Hindlimb muscle (tissue), 1 donor: ENCODE measurements at regions not wholly inside any gene's neighbourhood (a gene's known extent, or its start where the extent isn't known, plus 50 kb on each side); places are given as distances from the start of the nearest gene placed in this dataset.
"Not testable (repeated sequence)": the region's sequence is repeated elsewhere in the genome, so short reads cannot be mapped to it uniquely, and the experiment has no call there.

ENCODE experiments used
- DNase-seq: peaks from one replicate; pipeline ENCODE4 v3.0.0-alpha.2; 2013

DNA sequence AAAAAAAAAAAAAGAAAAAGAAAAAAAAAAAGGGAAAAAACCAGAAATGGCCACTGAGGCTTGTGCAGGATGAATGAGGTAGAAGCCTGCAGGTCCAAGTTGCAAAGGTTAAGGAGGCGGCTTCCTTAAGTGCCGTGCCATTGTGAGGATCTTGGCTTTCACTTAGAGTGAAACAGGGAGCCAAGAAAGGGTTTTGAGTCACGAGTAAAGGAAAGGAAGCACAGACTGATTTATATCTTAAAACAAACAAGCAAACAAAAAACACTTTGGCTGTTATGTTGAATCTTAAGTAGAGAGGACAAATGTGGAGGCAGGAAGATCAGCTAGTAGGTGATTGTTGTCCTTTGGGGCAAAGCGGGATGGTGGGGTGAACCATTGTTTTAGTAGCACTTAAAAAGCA, 749.7 kb upstream of the SOX11 start:
- no peak for DNase-seq

DNA sequence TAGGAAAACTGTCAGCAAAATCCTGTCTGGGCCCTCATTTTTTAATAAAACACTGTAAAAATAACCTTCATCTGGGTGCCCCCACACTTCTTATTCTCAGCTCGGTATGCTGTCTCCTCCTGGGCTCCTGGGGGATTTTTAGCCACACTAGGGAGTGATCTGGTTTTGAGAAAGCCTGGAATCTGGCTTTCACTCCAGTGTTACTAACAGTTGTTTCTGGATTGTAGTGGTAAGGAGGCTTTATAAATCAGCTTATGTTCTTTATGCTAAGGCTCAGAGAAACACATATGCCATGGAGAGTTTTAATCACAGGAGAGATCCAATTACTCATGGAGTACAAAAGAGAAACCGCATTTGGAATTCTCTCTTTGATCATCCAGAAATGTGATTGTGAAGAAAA, 744.3 kb upstream of the SOX11 start:
- no peak for DNase-seq

DNA sequence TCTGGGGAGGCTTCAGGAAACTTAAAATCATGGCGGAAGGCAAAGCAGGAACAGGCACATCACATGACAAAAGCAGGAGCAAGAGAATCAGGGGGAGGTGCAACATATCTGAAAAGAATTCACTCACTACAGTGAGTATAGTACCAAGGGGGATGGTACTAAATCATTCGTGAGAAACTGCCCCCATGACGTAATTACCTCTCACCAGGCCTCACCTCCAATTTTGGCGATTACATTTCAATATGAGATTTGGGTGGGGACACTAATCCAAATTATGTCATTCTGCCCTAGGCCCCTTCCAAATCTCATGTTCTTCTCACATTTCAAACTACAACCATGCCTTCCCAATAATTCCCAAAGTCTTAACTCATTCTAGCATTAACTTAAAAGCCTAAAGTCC, 740.8 kb upstream of the SOX11 start:
- no peak for DNase-seq

DNA sequence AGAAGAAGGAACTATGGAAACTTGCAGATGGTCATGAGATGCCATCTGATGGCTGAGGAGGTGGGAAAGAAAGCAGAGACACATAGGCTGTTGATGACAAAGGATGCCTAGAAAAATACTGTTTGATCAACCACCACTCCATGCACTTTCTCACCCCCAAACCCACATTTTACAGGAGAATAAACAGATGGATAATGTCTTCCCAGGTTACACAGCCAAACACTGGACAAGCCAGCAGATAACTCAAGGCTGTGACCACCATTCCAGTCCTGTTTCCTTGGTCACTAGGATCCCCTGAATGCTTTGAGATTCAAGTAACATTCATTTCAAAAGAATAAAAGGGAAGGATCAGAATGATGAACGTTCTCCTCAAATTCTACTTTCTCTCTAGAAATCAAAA, 733.0 kb upstream of the SOX11 start:
- no peak for DNase-seq

DNA sequence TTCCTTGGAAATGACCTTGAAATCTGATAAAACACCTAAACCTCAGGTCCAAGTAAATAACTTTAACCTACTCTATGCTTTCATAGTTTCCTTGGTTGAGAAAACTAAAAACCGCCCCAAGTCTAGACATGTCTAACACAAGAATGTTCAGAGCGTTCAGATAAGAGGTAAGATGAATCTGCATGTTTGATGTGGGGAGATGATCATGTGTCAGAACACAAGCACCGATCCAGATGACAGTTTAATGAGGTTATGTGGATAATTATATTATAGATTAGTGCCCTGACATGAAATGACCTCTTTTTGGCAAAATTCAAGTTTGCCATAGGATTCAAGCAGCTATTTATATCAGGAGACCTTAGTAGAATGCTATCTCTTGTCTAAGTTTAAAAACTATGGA, 729.8 kb upstream of the SOX11 start:
- DNase-seq = no peak

DNA sequence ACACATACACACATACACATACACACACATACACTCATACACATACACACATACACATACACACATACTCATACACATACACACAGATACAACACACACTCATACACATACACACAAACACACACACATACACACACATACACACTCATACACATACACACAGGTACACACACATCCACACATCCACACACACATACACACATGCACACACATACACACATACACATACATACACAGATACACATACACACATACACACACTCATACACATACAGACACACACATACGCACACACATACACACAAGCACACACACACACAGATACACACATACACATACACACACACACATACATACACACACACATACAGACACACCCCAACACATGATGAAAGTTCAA, 729.1 kb upstream of the SOX11 start:
- DNase-seq = no peak

DNA sequence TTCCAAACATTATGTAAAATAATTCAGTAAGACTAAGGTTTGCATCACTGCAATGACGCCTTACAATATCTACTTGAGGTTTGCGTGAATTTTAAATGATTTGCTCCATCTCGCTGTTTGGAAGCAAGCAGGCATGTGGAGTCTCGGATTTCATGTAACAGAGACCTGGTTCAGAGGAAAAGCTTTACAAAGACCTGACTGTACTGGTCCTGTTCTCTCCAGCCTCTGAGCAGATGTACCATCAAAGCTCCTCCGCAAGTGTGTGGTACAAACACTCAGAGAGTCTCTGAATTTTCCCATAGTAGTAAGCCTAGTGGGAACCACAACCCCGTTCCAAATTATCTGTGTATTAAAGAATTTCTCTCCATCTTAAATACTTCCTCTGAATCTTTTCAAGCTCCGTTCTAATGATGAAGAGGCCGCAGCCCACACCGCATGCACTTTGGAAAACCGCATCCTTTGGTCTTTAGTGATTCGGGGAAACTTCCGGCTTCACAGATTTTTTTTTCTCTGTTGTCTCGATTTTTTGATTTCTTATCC, 728.1 kb upstream of the SOX11 start:
- DNase-seq = no peak

DNA sequence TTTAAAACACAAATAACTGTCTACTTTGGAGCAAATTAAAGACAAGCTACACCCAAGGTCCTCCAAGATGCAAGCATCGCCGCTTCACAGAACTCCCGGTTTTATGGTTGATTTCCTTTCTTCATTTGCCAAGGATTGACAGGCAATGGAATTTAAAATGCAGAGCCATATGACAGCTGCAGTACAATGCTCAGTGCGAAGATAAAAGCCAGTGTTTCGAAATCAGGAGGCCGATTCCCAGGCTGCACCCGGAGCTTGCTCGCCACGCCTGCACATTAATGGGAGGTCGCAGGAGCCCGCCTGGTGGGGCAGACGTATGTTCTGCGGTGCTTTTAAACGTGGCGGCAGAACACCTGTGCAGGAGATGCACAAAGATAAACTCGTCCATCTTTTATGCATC, 727.6 kb upstream of the SOX11 start:
- DNase-seq = peak; percentile 8

DNA sequence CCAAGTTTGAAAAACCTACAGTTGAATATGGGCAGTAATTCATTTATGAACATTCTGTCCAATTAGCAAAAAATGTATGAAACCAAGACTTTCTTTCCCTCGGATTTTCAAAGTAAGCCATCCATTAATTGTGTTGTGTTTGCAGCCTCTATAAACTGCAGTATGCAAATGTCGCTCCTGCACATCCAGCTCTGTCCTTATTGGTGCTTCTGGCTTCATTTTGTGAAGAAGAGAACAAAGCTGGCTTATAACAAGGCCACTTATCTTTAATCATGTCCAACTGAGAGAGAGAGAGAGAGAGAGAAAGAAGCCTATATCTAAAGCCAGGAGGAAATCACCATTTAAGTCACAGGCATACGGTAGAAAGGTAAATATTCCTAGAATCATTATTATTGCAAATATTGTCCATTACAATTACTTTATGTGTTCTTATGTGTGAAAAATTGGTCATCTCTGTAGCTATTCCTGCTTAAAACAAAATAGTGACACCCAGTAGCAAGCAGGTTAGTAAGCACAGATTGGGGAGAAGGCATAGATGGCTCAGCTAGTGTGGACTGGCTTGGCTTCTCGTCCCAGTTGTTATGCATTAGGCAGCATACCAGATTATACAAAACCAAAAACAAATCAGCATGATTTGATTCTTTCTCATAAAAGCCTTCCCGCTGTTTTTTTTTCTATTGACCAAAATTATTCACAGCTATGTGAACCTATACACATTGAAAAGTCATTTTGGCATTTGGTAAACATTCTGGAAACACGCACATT, 726.4 kb upstream of the SOX11 start:
- DNase-seq = no peak

DNA sequence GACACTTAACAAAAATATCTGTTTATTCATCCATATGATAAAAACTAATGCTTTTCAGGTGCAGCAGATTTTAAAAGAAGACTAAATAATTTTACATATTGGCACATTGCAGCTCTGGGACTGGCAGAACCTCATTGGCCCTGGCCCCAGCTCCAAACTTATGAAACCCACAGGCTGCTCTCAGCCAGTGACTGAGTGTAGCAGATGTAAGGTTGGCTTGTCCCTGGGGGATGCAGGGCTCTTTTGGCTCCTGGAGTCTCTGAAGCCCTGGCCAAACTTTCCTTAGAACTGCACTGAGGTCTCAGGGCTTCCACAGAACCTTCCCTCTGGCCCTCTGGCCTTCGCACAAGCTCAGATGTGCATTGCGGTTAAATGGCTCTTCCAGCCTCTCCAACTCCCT, 725.0 kb upstream of the SOX11 start:
- DNase-seq = no peak

DNA sequence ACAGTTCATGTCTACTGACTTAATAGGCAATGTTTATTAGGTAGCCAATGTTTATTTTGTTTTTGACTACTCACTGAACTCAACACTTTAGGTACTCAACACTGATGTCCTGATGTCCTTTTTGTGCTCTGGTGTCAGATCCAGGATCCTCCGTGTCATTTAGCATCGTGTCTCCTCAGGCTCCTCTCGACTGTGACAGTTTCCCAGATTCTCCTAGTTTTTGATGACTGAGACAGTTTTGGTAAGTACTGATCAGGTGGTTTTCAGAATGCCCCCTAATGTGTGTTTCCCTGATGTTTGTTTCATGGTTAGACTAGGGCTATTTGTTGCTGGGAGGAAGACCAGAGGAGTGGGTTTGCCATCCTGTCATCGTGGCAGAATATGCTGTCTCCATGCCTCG, 719.7 kb upstream of the SOX11 start:
- no peak for DNase-seq

DNA sequence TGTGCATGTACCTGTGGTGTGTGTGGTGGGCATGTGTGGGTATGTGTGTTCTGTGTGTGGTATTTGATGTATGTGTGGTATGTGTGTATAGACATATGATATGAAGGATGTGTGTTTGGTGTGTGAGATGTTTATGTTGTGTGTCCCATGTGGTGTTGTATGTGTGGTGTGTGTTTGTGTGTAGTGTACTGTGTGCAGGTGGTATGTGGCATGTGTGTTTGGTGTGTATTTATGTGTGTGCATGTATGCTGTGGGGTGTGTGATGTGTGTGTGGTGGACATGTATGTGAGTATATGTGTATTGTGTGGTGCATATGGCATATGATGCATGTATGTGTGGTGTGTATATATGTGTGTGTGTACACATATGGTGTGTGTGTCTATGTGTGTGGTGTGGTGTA, 718.8 kb upstream of the SOX11 start:
- no peak for DNase-seq

DNA sequence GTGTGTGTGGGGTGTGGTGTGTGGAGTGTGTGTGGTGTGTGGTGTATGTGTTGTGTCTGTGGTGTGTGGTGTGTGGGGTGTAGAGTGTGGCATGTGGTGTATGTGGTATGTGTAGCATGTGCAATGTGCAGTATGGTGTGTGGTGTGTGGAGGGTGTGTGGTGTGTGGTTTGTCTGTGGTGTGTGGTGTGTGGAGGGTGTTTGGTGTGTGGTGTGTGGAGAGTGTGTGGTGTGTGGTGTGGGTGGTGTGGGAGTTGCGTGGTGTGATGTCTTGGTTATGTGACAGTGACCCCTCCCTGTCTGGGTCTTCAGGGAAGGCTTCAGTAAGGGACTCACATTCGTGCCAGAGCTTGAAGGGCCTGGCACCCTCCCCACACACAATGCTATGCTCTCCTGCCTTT, 718.2 kb upstream of the SOX11 start:
- DNase-seq = no peak

DNA sequence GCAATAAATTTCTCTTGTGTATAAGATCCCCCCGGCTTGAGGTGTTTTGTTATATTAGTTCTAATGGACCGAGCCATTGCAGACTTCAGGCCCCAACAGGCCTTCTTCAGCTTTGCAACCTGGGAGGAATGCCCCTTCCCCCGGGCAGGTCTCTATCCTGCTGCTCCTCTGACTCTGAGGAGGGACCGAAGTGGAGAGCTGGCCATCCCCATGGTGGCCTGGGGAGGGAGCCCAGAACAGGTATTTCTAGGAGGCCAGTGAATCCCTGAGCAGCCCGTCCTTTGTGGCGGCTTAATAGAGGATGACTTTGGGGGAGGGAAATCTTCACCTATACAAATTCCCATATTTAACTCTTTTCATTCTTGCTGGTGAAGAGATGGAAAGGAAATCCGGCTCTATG, 715.8 kb upstream of the SOX11 start:
- no peak for DNase-seq

DNA sequence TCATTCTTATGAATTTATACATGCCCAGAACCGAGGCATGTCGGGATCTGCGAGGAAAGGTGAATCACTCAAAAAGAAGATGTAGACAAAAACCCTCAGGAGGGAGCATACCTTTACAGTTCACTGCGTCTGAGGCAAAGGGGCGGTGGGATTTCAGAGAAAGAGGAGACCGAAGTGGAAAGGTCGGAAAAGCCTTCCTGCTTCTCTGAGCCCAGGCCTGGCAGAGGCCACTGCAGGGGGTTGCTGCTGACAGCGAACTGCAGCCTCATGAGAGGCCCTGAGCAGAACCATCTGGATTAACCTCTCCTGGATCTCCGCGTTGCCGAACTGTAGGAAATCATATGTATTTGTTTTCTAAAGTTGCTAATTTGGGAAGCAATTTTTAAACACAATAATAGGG, 713.1 kb upstream of the SOX11 start:
- no peak for DNase-seq

DNA sequence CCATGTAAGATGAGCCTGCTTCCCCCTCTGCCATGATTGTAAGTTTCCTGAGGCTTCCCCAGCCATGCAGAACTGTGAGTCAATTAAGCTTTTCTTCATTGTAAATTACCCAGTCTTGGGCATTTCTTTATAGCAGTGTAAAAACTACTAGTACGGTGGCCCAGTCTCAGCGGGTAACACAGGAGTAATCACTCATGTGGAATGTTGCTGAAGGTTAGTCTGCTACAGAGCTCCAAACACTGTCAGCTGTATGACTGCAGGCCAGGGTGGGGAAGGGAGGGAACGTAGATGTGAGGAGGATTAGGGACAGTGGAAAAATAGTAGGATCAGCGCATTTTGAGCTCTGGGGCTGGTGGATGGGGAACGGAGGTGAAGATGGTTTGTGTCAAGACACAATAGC, 711.2 kb upstream of the SOX11 start:
- DNase-seq = no peak

DNA sequence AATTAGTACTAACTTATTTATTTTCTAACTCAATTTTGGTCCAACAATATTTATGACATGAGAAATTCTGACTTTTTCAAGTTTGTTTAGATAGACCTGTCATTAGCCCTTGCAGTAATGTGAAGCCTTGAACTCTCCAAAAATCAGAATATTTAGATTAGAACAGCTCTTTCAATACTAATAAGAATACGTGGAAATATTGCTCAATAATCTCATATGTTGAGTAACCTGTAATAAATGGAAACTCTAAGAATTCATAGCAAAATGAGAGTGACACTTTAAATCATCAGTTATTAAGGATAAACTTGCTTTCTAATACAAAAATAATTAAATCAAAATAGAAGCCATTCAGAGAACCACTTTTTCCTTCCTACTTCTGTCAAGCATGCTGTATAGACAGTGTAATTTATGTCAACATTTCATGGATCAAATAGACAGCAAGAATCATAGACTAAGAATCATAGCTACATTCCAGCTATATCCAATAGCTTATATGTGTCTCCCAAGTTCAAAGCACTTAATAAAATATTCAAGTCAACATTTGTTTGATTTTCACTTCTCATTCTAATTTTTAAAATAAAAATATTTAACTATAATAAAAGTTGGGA, 710.3 kb upstream of the SOX11 start:
- DNase-seq = no peak

DNA sequence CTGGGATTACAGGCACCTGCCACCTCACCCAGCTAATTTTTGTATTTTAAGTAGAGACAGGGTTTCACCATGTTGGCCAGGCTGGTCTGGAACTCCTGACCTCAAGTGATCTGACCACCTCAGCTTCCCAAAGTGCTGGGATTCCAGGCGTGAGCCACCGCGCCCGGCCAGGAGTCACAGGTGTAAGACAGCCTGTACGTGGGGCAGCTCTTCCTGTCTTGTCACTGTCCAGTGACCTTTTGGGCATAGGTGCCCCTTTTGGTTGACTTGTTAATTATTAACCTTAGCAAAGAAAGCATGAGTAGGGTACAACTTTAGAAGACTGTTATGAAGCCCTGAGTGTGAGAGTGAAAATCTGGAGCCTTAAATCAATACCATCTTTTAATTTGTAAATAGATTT, 703.7 kb upstream of the SOX11 start:
- DNase-seq = not testable (repeated sequence)

DNA sequence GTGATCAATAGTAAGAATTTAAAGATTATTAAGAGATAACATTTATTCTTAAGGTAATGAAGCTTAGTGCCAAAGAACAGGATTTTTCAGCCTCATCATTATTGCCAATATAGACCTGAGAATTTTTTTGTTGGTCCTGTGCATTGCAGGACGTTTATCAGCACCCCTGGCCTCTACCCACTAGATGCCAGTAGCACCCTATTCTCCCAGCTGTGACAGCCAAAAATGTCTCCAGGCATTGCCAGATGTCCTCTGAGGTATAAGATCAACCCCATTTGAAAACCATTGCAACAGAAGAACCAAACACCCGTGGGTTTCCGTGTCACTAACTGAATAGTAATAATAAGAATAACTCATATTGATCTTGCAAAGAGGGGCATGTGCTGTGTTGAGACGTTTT, 700.0 kb upstream of the SOX11 start:
- no peak for DNase-seq

DNA sequence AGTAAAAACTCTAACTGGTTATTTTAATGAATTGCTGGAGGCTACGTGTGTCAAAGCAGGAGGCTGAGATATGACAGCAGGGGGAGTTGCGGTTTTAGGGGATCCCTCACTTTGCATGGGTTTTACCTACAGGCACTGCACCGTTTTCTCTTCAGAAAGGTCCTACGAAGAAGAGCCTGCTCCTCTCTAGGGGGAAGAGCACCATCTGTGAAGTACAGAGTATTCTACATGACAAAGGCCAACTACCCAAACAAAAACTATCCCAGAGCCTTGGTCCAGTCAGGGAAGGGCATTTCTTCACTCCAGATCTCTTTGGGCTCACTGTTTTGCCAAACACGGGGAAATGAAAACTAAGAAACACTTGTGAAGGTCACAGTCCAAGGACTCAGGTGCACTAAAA, 696.7 kb upstream of the SOX11 start:
- no peak for DNase-seq

DNA sequence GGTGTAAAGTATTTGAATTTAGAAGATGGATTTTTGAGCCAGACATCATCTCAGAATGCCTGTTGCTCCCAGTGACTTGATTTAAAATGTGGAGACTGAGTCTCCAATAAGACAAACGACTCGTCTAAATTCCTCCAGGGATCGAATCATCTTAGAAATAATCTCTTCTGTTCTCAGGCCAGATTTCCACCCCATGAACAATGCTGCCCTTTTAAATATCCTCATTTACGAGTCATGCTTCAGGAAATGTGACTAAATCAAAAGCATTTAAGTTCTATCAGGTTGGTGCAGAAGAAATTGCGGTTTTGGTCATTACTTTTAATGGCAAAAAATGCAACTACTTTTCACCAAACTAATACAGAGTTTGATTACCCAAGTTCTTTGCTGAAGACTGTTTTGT, 684.6 kb upstream of the SOX11 start:
- no peak for DNase-seq

DNA sequence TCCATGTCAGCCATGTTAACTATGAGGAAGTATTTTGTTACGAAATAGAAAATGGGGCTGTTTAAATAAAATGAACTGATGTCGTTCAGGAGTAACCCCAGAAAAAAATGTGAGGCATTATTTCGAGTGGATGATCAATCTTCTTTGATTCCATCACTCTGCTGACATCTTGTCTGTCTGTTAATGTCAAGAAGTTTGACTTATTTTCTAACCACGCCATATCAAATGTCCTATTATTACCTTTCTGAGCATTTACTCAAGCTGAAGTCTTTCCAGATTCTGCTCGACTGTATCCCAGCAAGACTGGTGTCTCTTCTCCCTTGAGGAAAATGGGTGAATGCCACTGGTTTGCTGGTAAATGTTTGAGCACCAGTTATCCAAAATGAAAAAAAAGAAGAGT, 672.9 kb upstream of the SOX11 start:
- no peak for DNase-seq

DNA sequence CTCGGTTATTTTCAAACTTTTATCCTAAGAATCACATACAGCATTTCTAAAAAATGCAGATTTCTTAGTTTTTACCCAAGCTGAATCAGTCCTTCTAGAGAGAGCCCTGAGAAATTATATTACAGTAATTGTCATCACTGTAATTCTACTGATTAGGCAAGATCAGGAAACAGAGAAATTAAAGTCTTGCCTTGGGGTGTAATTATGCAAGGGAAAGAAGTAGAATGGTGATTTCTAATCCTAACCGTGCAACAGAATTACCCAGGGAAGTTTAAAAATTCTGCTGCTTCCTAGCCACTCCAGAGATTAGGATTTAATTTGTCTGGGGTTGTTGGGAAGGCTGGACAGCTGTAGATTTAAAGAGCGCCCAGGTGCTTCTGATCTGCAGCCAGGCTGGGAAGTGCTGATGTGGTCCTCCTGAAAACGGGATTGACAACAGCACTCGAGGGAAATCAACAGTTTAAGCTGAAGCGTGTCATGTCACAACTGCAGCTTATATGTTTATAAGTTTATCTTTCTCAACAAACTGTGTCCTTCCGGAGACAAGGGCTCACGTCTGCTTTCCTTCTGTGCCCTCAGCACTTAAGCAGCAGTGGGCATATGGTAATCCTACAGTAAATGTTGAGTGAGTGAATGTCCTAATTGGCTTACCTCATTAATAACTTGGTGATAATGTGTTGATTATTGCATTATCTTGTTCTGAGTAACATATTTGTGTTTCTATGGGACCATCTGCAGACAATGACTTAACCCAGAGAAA, 671.9 kb upstream of the SOX11 start:
- no peak for DNase-seq

DNA sequence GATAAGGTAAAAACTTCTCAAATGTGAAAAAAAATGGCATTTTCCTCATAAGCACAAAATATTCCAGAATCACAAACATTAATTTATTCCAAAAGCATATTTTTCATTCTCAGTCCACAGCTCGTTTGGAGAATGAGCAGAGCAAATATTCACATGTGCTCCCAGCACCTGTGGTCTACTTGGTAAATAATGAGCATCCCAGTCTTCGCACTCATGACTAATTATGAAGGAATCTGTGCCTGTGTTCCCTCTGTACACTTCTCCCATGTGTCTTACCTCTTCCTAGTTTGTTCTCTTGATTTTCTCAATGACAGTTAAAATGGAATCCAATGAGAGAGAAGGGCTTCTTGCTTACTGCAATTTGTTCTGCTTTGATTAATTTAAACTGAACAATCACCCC, 671.0 kb upstream of the SOX11 start:
- DNase-seq = no peak
